ENCODE measurements at regions not wholly inside any gene's neighbourhood (a gene's known extent, or its start where the extent isn't known, plus 50 kb on each side); places are given as distances from the start of the nearest gene placed in this dataset.

- in situ Hi-C loops (cut with HindIII; ENCODE audit: low sequenced_read_pairs): no loop called here
- no peak overlapping the region for H3K4me3 ChIP-seq (ENCODE audit: low read depth, low read length)
- no peak for TF ChIP-seq CTCF (IDR thresholded peaks at IDR 0.05; ENCODE audit: low read depth, low read length, missing control alignments)
- no peak for DNase-seq (ENCODE audit: low read depth)
Measured at GRCh38 chr4:20478412-20478811, 221.8 kb upstream of the PACRGL start.

DNA sequence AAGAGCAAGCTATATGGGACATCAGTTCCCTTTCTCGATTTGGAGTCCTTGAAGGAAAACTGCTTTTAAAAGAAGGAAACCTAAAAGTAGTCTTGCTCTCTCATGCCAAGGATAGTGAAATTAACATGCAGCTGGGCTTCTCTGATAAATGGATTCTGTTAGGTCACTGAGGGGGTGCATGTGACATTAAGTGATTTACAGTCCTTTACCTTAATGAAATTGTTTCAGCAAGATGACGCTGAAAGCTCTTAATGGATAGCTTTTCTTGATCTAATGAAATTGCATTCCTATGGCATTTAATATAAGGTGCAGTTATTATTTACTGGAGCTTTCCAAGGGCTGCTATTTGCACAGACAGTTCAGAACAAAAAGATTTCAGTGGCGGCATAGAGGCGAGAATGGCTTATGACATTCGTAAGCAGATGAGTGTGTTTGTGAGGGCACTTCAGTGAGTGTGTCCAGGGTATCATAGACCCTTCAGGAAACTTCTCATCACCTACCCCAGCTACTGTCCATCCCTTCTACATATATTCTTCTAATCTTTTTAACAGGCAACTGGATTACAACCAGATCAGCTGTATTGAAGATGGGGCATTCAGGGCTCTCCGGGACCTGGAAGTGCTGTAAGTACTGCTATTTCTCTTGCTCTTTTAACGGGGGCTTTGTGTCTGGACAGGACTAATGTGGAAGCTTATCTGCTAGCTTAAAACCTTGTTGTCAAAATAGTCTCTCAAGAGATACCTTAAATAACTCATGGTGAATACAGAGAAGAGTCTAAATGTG is 219.9 kb upstream of the PACRGL start:
- no peak for DNase-seq (ENCODE audit: low read depth)
- no peak overlapping the region for H3K4me3 ChIP-seq (ENCODE audit: low read depth, low read length)
- no peak for TF ChIP-seq CTCF (IDR thresholded peaks at IDR 0.05; ENCODE audit: low read depth, low read length, missing control alignments)
- in situ Hi-C loops (cut with HindIII; ENCODE audit: low sequenced_read_pairs): no loop called here

- no peak for TF ChIP-seq CTCF (IDR thresholded peaks at IDR 0.05; ENCODE audit: low read depth, low read length, missing control alignments)
- DNase-seq (ENCODE audit: low read depth): no peak
- H3K4me3 ChIP-seq (ENCODE audit: low read depth, low read length): no peak overlapping the region
- in situ Hi-C loops (cut with HindIII; ENCODE audit: low sequenced_read_pairs): no loop called here
Measured at GRCh38 chr4:20483416-20483815, 216.8 kb upstream of the PACRGL start.

GRCh38 chr4:20486433-20486832 is 213.8 kb upstream of the PACRGL start:
- in situ Hi-C loops (cut with HindIII; ENCODE audit: low sequenced_read_pairs): no loop called here
- TF ChIP-seq CTCF (IDR thresholded peaks at IDR 0.05; ENCODE audit: low read depth, low read length, missing control alignments): no peak
- H3K4me3 ChIP-seq (ENCODE audit: low read depth, low read length): no peak overlapping the region
- no peak for DNase-seq (ENCODE audit: low read depth)

- no peak for TF ChIP-seq CTCF (IDR thresholded peaks at IDR 0.05; ENCODE audit: low read depth, low read length, missing control alignments)
- no peak overlapping the region for H3K4me3 ChIP-seq (ENCODE audit: low read depth, low read length)
- in situ Hi-C loops (cut with HindIII; ENCODE audit: low sequenced_read_pairs): no loop called here
- DNase-seq (ENCODE audit: low read depth): no peak
Measured at GRCh38 chr4:20487446-20487845, 212.8 kb upstream of the PACRGL start.

DNA sequence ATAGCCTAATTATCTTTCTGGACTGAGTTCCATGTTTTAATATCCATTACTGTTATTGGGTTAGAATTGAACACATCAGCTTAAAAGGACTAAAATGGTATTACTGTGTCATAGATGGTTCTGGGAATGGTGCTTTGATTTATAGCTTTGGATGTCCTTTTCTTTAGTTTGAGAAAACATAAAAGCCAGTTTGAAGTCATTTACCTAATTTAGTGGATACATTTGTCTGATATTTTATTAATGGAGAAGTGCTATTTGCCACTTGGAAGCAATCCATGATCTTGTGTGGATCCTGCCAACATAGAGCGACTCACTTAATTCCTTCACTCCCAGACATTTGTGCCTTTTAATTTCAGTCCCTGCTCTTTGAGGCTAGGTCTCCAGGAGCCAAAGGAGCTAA is 212.4 kb upstream of the PACRGL start:
- no peak for DNase-seq (ENCODE audit: low read depth)
- no peak overlapping the region for H3K4me3 ChIP-seq (ENCODE audit: low read depth, low read length)
- TF ChIP-seq CTCF (IDR thresholded peaks at IDR 0.05; ENCODE audit: low read depth, low read length, missing control alignments): no peak
- in situ Hi-C loops (cut with HindIII; ENCODE audit: low sequenced_read_pairs): no loop called here

Measured in astrocyte of the cerebellum (primary cell).